Tibial artery (tissue), 4 donors: ENCODE measurements at regions not wholly inside any gene's neighbourhood (a gene's known extent, or its start where the extent isn't known, plus 50 kb on each side); places are given as distances from the start of the nearest gene placed in this dataset.

Source experiments
- DNase-seq, 2 donors: peaks; one replicate each; pipeline ENCODE4 v3.0.0-alpha.2; 2019
- H3K27ac ChIP-seq, 2 donors: fragments of 200-600 bp; sonication (generic) in 1 of 2; 1 replicate in 1 of 2; 2 replicates in 1 of 2; pipeline ENCODE4 v1.5.1; 2018 to 2019; ENCODE audit warnings: mild to moderate bottlenecking in 1 of 2
- H3K27me3 ChIP-seq, 2 donors: fragments of 200-600 bp; sonication (generic) in 1 of 2; one replicate each; pipeline versions ENCODE4 v1.5.1 to v1.6.0; 2016 to 2019
- H3K36me3 ChIP-seq, 3 donors: fragments of 200-600 bp; sonication (generic) in 2 of 3; one replicate each; pipeline ENCODE4 v1.5.1; 2016 to 2019; ENCODE audit warnings: mild to moderate bottlenecking in 2 of 3
- H3K4me1 ChIP-seq, 4 donors: fragments of 200-600 bp; sonication (generic) in 2 of 4; 1 replicate in 3 of 4; 2 replicates in 1 of 4; pipeline ENCODE4 v1.5.1; 2016 to 2019
- H3K4me3 ChIP-seq, 2 donors: fragments of 200-600 bp; sonication (generic) in 1 of 2; 1 replicate in 1 of 2; 2 replicates in 1 of 2; pipeline ENCODE4 v1.5.1; 2018 to 2019; ENCODE audit warnings: mild to moderate bottlenecking in 2 of 2
- H3K9me3 ChIP-seq, 3 donors: fragments of 200-600 bp; sonication (generic) in 1 of 3; one replicate each; pipeline ENCODE4 v1.5.1; 2016 to 2019
- intact Hi-C: fragments of 100-400 bp; cut with DNase I; formaldehyde crosslinking; loops from one replicate; pipeline ENCODE4 v1.15.0; 2023; ENCODE audit warnings: low total_unique reads
- TF ChIP-seq, protein P1 (sequence below), 2 experiments: fragments of 200-600 bp in 1 of 2; fragments of 450-650 bp in 1 of 2; IDR thresholded peaks; one replicate each; pipeline ENCODE4 v1.5.1; 2017 to 2019; ENCODE audit warnings: antibody characterized with exemption in 2 of 2, mild to moderate bottlenecking in 1 of 2, moderate library complexity in 1 of 2

DNA sequence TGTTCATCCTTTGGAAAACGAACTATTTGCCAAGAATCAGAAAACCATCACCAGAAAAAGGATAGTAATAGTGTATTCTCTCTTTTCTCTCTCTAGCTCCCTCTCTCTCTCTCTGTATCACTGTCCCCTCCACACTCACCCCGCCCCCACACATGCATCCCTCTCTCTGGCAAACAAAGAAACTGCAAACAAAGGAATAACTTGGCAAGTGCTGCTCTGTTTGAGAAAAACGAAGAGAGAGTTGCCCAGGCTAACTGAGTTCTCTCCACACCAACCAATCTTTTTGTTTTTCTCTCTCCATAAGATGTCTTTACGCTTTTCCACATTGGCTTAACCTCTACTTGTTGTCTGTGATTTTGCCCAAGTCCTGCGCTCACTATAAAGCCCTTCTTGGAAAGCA is 316.2 kb downstream of the EPHA4 start:
- TF ChIP-seq, protein P1, sequence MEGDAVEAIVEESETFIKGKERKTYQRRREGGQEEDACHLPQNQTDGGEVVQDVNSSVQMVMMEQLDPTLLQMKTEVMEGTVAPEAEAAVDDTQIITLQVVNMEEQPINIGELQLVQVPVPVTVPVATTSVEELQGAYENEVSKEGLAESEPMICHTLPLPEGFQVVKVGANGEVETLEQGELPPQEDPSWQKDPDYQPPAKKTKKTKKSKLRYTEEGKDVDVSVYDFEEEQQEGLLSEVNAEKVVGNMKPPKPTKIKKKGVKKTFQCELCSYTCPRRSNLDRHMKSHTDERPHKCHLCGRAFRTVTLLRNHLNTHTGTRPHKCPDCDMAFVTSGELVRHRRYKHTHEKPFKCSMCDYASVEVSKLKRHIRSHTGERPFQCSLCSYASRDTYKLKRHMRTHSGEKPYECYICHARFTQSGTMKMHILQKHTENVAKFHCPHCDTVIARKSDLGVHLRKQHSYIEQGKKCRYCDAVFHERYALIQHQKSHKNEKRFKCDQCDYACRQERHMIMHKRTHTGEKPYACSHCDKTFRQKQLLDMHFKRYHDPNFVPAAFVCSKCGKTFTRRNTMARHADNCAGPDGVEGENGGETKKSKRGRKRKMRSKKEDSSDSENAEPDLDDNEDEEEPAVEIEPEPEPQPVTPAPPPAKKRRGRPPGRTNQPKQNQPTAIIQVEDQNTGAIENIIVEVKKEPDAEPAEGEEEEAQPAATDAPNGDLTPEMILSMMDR (IDR thresholded peaks at IDR 0.05): no peak
- no peaks in the 10 kb centered on the region for H3K4me1 ChIP-seq
- H3K27ac ChIP-seq: no peak overlapping the region
- H3K36me3 ChIP-seq: no peaks in the 10 kb centered on the region
- intact Hi-C loops: no loop called here
- H3K4me3 ChIP-seq: no peak overlapping the region
- no peaks in the 10 kb centered on the region for H3K27me3 ChIP-seq
- H3K9me3 ChIP-seq: peaks cover 0 to 4% (median 0%) of the 10 kb centered on the region in 3 donors
- no peak for DNase-seq

DNA sequence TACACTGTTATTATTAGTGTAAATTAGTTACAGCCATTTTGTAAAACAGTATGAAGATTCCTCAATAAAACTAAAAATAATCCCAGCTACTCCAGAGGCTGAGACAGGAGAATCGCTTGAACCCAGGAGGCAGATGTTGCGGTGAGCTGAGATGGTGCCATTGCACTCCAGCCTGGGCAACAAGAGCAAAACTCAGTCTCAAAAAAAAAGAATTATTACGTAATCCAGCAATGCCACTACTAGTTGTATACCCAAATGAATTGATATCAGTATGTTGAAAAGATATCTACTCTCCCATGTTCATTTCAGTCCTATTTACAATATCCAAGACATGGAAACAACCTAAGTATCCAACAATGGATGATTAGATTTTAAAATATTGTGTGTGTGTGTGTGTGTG is 313.6 kb downstream of the EPHA4 start:
- no peak overlapping the region for H3K27ac ChIP-seq
- intact Hi-C loops: no loop called here
- no peak overlapping the region for H3K4me3 ChIP-seq
- peaks cover 0 to 4% (median 0%) of the 10 kb centered on the region in 3 donors for H3K9me3 ChIP-seq
- no peaks in the 10 kb centered on the region for H3K27me3 ChIP-seq
- TF ChIP-seq, protein P1 (IDR thresholded peaks at IDR 0.05): no peak
- H3K36me3 ChIP-seq: no peaks in the 10 kb centered on the region
- no peaks in the 10 kb centered on the region for H3K4me1 ChIP-seq
- DNase-seq: no peak

DNA sequence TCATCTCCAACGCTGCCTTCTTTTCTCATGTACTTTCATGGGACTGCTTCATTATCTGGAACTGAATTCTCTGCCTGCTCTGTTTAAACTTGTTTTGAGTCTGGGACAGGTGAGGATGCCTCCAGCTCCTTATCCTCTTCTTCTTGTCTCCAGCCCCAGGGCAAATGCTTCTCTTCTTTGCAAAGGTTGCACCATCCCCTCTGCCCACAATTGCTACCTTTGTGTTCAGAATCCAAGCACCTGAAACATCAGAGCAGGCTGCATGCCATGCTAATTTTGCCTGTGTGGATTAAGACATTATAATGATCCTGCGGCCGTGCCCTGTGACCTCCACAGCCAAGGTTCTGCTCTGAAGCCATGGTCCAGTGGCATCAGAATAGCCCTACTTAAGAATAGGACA is 309.5 kb downstream of the EPHA4 start:
- no peak for DNase-seq
- TF ChIP-seq, protein P1 (IDR thresholded peaks at IDR 0.05): no peak
- H3K9me3 ChIP-seq: no peaks in the 10 kb centered on the region
- H3K27ac ChIP-seq: no peak overlapping the region
- no peaks in the 10 kb centered on the region for H3K27me3 ChIP-seq
- H3K4me3 ChIP-seq: no peak overlapping the region
- intact Hi-C loops: no loop called here
- H3K4me1 ChIP-seq: no peaks in the 10 kb centered on the region
- H3K36me3 ChIP-seq: no peaks in the 10 kb centered on the region

DNA sequence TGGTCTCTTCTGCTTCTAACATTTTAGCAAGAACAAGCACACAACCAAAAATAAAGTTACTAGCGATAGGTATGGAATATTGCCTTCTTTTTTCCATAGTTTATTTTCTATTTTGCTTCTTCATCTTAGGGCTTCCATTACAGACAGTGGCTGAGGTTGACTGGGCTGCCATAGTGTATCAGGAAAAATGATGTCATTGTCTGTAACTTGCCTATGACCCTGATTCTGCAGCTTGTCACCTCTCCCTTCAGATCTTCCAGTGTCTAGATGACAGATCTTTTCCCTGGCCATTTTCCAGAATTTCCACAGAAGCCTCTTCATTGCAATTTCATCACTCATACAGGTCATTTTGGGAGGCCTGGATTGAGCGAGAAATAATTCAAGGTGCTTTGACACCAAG is 308.5 kb downstream of the EPHA4 start:
- Histone ChIP-seq H3K4me1 (no peaks in the 10 kb centered on the region), H3K9me3 (no peaks in the 10 kb centered on the region), H3K4me3 (no peak overlapping the region), H3K36me3 (no peaks in the 10 kb centered on the region), H3K27me3 (no peaks in the 10 kb centered on the region), H3K27ac (no peak overlapping the region)
- no peak for DNase-seq
- intact Hi-C loops: no loop called here
- TF ChIP-seq, protein P1 (IDR thresholded peaks at IDR 0.05): no peak

DNA sequence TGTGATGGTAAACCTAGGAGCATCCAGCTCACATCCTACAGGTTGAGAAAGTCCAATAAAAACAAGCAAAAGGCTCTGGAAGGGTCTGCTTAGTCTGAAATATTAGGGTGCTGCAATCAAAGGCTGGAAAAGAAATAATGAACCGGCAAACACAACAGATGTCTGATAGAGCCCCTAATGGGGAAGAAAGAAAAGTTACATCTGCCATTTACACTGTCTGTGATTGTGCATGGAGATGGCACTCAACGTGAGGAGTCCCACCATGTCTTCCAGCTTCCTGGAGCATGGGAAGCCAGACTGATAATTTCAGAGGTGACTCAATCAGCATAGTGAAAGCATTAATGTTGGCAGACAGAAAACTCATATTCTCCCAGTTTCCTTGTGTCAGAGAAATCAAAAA is 307.8 kb downstream of the EPHA4 start:
- no peak for DNase-seq
- intact Hi-C loops: no loop called here
- TF ChIP-seq, protein P1 (IDR thresholded peaks at IDR 0.05): no peak
- H3K4me1 ChIP-seq: no peaks in the 10 kb centered on the region
- H3K27me3 ChIP-seq: no peaks in the 10 kb centered on the region
- no peak overlapping the region for H3K27ac ChIP-seq
- H3K36me3 ChIP-seq: no peaks in the 10 kb centered on the region
- H3K4me3 ChIP-seq: no peak overlapping the region
- H3K9me3 ChIP-seq: no peaks in the 10 kb centered on the region

DNA sequence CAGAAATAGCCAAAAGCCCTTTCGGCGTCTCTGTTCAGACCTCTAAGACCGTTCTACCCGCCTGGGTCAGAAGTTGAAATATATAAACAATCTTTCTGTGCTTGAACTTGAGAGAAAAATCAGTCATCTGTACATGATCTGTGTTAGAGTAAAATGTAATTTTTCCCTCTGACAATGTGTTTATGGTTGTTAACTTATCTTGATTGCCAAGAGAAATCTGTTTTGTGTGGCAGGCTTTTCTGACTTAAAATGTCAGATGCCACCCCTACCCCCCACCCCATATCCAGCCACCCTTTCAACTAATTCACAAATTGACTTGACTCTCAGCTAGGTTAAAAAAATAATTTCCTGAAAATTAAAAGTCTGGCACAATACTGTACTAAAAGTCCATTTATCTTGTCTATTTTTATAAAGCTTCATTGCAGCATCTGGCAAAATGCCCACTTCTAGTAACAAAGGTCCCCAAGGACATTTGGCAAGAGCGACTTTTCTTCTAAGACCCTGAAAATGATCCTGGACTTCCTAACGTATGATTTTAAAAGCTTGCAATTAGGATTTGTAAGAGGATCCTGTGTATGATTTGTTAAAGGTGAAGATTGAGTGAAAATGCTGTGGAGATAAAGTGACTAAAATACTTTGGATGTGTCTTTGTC is 304.2 kb downstream of the EPHA4 start:
- H3K4me3 ChIP-seq: no peak overlapping the region
- no peaks in the 10 kb centered on the region for H3K9me3 ChIP-seq
- H3K36me3 ChIP-seq: no peaks in the 10 kb centered on the region
- DNase-seq: no peak
- H3K4me1 ChIP-seq: no peaks in the 10 kb centered on the region
- intact Hi-C loops: no loop called here
- H3K27me3 ChIP-seq: no peaks in the 10 kb centered on the region
- H3K27ac ChIP-seq: no peak overlapping the region
- TF ChIP-seq, protein P1 (IDR thresholded peaks at IDR 0.05): no peak
